K562 (cell line): ENCODE measurements at regions not wholly inside any gene's neighbourhood (a gene's known extent, or its start where the extent isn't known, plus 50 kb on each side); places are given as distances from the start of the nearest gene placed in this dataset.

Experiments
- ATAC-seq: fragments of 200-7000 bp; cut with Tn5 transposase; 3 replicates; pipeline ENCODE4 v1.9.1; 2020; ENCODE audit warnings: moderate library complexity
- BruUV-seq: library from RNA; stranded (reverse); fragments of 400-500 nt; replicated peaks from 2 replicates; lab custom pipeline; 2021; lab: Mats Ljungman, UMichigan
- CTCF ChIA-PET: fragments of 300-600 bp; formaldehyde crosslinking; extraction: SDS; loops from one replicate; lab custom pipeline; 2021; ENCODE audit warnings: low intra/inter-chr PET ratio; lab: Yijun Ruan, JAX
- POLR2A ChIA-PET: fragments of 300-600, 350-650 bp; sonication (Branson Sonifier 250); formaldehyde crosslinking; extraction: SDS; loops from one replicate; lab custom pipeline; 2021; ENCODE audit warnings: antibody characterized with exemption, inconsistent platforms; lab: Yijun Ruan, JAX
- DNase-seq, 4 experiments: peaks; one replicate each; pipeline versions ENCODE4 v3.0.0 to v3.0.0-alpha.2; 2011 to 2018; ENCODE audit warnings: low spot score in 3 of 4, mixed read lengths in 3 of 4; ENCODE audit errors: extremely low read depth in 1 of 4
- FAIRE-seq: peaks from 2 replicates; lab custom pipeline; 2011; peaks lifted over from hg19 to GRCh38; lab: Jason Lieb, UNC
- H2AFZ ChIP-seq: 2 replicates; pipeline ENCODE4 v1.6.0; 2011; ENCODE audit warnings: low read depth, low read length, control low read depth, inconsistent platforms
- H3K27ac ChIP-seq: fragments of 200-600 bp; 3 replicates; pipeline ENCODE4 v1.8.0; 2011; ENCODE audit warnings: low read depth, mild to moderate bottlenecking, control low read depth, inconsistent platforms, low read length, moderate library complexity, mixed read lengths; ENCODE audit errors: extremely low read depth
- H3K27me3 ChIP-seq, 2 experiments: fragments of 300-600 bp in 1 of 2; 2 replicates in 1 of 2; 3 replicates in 1 of 2; pipeline versions ENCODE4 v1.6.0 to v1.8.0; 2011; ENCODE audit warnings: inconsistent platforms in 2 of 2, low read length in 2 of 2, mild to moderate bottlenecking in 1 of 2, mixed read lengths in 1 of 2, moderate library complexity in 1 of 2; ENCODE audit not compliant: control insufficient read depth in 2 of 2, insufficient read depth in 2 of 2
- H3K36me3 ChIP-seq: fragments of 300-600 bp; 3 replicates; pipeline ENCODE4 v1.8.0; 2011; ENCODE audit warnings: mild to moderate bottlenecking, low read length, inconsistent platforms; ENCODE audit not compliant: control insufficient read depth, insufficient read depth
- H3K4me1 ChIP-seq, 2 experiments: fragments of 200-600 bp in 1 of 2; replicated peaks in 1 of 2; 2 replicates in 1 of 2; 3 replicates in 1 of 2; pipeline versions ENCODE4 v1.5.1 to v1.8.0; 2011; ENCODE audit warnings: inconsistent platforms in 2 of 2, low read length in 2 of 2, mild to moderate bottlenecking in 1 of 2, mixed read lengths in 1 of 2, moderate library complexity in 1 of 2; ENCODE audit not compliant: control insufficient read depth in 2 of 2, insufficient read depth in 2 of 2
- H3K4me2 ChIP-seq: 2 replicates; pipeline ENCODE4 v1.6.1; 2011; ENCODE audit warnings: low read length, control low read depth, inconsistent platforms, mixed read lengths; ENCODE audit not compliant: insufficient read depth
- H3K4me3 ChIP-seq: fragments of 200-600 bp; sonication (generic), shearing (Covaris generic); 2 replicates; pipeline ENCODE4 v1.5.1; 2016; ENCODE audit warnings: control low read depth, inconsistent platforms
- H3K79me2 ChIP-seq: fragments of 200-600 bp; 3 replicates; pipeline ENCODE4 v1.8.0; 2011; ENCODE audit warnings: low read length, inconsistent platforms; ENCODE audit not compliant: control insufficient read depth, insufficient read depth
- H3K9ac ChIP-seq, 2 experiments: 2 replicates each; pipeline versions ENCODE4 v1.6.0 to v1.6.1; 2011; ENCODE audit warnings: low read depth in 2 of 2, low read length in 2 of 2, control low read depth in 1 of 2, inconsistent platforms in 1 of 2, mild to moderate bottlenecking in 1 of 2, mixed read lengths in 1 of 2; ENCODE audit not compliant: insufficient read depth in 1 of 2
- H3K9me1 ChIP-seq: one replicate; pipeline ENCODE4 v1.6.0; 2011; ENCODE audit warnings: inconsistent platforms, mild to moderate bottlenecking, low read length, moderate library complexity; ENCODE audit not compliant: control insufficient read depth, insufficient read depth
- H3K9me3 ChIP-seq: replicated peaks from 2 replicates; pipeline ENCODE4 v1.5.1; 2011; ENCODE audit warnings: low read depth, low read length, inconsistent platforms; ENCODE audit not compliant: control insufficient read depth, insufficient read depth
- H4K20me1 ChIP-seq: replicated peaks from 2 replicates; pipeline ENCODE4 v1.6.1; 2011; ENCODE audit warnings: low read length, inconsistent platforms, mixed read lengths; ENCODE audit not compliant: control insufficient read depth, insufficient read depth
- ESRRA ChIP-seq: fragments of 450-650 bp; IDR thresholded peaks from 2 replicates; pipeline ENCODE4 v1.6.1; 2014; ENCODE audit warnings: low read depth, mild to moderate bottlenecking, moderate library complexity, borderline replicate concordance
- ETV5 ChIP-seq: sonication (generic); formaldehyde crosslinking; IDR thresholded peaks from 2 replicates; pipeline ENCODE4 v1.4.0; 2020; ENCODE audit warnings: low read depth, mild to moderate bottlenecking, missing genetic modification reagents
- FOXA3 ChIP-seq, 2 experiments: fragments of 450-650 bp in 1 of 2; sonication (generic) in 1 of 2; formaldehyde crosslinking; IDR thresholded peaks in 1 of 2; conservative IDR thresholded peaks in 1 of 2; 2 replicates each; pipeline versions ENCODE4 v1.4.0 to v1.8.0; 2020 to 2022; ENCODE audit warnings: mild to moderate bottlenecking in 2 of 2, missing genetic modification reagents in 1 of 2
- FOXJ2 ChIP-seq: fragments of 200-800 bp; sonication (Bioruptor generic); IDR thresholded peaks from 2 replicates; pipeline ENCODE4 v1.6.1; 2016; ENCODE audit warnings: missing genetic modification characterization, missing compliant biosample characterization
- GTF2E2 ChIP-seq: fragments of 200-800 bp; sonication (Bioruptor generic); IDR thresholded peaks from 2 replicates; pipeline ENCODE4 v1.6.1; 2016; ENCODE audit warnings: missing genetic modification characterization, missing compliant biosample characterization
- MIER1 ChIP-seq: fragments of 450-650 bp; IDR thresholded peaks from 2 replicates; pipeline ENCODE4 v1.6.1; 2016; ENCODE audit warnings: antibody characterized with exemption, mild to moderate bottlenecking, low read depth
- PHF21A ChIP-seq: fragments of 450-650 bp; IDR thresholded peaks from 2 replicates; pipeline ENCODE4 v1.6.1; 2017; ENCODE audit warnings: low read depth, borderline replicate concordance
- PHTF2 ChIP-seq: fragments of 250-450 bp; sonication (Bioruptor Pico); IDR thresholded peaks from 2 replicates; pipeline ENCODE4 v1.5.0; 2021; ENCODE audit warnings: mild to moderate bottlenecking
- SETDB1 ChIP-seq: IDR thresholded peaks from one replicate; pipeline ENCODE4 v1.6.1; 2012; ENCODE audit warnings: low read length, control low read depth, inconsistent platforms
- THRA ChIP-seq: fragments of 450-650 bp; IDR thresholded peaks from 2 replicates; pipeline ENCODE4 v1.6.1; 2017; ENCODE audit warnings: mild to moderate bottlenecking, moderate library complexity
- ZNF445 ChIP-seq: fragments of 250-450 bp; sonication (Bioruptor Pico); IDR thresholded peaks from 2 replicates; pipeline ENCODE4 v1.4.0; 2020; ENCODE audit warnings: low read depth, mild to moderate bottlenecking, moderate library complexity
- ZNF75A ChIP-seq: fragments of 450-650 bp; formaldehyde crosslinking; IDR thresholded peaks from 2 replicates; pipeline ENCODE4 v1.4.0; 2020; ENCODE audit warnings: mild to moderate bottlenecking
- ZNF79 ChIP-seq: fragments of 250-450 bp; sonication (Bioruptor Pico); IDR thresholded peaks from 2 replicates; pipeline ENCODE4 v1.4.0; 2020; ENCODE audit warnings: low read depth, mild to moderate bottlenecking, moderate library complexity
- WGBS: fragments of 100-300 bp; shearing (Covaris generic); methylation state at CpG from one replicate; pipeline ENCODE4 v1.1.6; 2016; ENCODE audit warnings: low coverage, mixed read lengths; ENCODE audit not compliant: insufficient coverage; ENCODE audit errors: missing lambda C conversion rate; 5-methylcytosine and 5-hydroxymethylcytosine counted together
- in situ Hi-C: fragments of 300-500 bp; cut with MboI; formaldehyde crosslinking; loops from 4 replicates; pipeline ENCODE4 v1.15.0; 2018; ENCODE audit warnings: inconsistent platforms, mixed read lengths
- intact Hi-C: fragments of 100-400 bp; cut with micrococcal nuclease; formaldehyde crosslinking; loops from 2 replicates; pipeline ENCODE4 v1.14.2; 2022

- BruUV-seq, result no TSS peak
- FAIRE-seq (no peak), DNase-seq (no peak), ATAC-seq (no peak)
- no peak overlapping the region for H3K9ac ChIP-seq
- no peak overlapping the region for H2AFZ ChIP-seq
- H3K79me2 ChIP-seq, result no peaks in the 10 kb centered on the region
- no peaks in the 10 kb centered on the region for H3K9me1 ChIP-seq
- no peak for TF ChIP-seq ETV5 (CRISPR knock-in tag)
- no peak for TF ChIP-seq FOXA3 (CRISPR knock-in tag; conservative IDR thresholded peaks at IDR 0.05 in 1 of 2, IDR thresholded peaks at IDR 0.05 in 1 of 2)
- no peak for TF ChIP-seq PHTF2 (CRISPR knock-in tag)
- no peak for TF ChIP-seq MIER1
- TF ChIP-seq ZNF445 (CRISPR knock-in tag), result no peak
- no peak for TF ChIP-seq ZNF79 (CRISPR knock-in tag)
- no peak for TF ChIP-seq ESRRA
- TF ChIP-seq PHF21A, result no peak
- TF ChIP-seq GTF2E2 (tag), result no peak
- TF ChIP-seq THRA, result no peak
- TF ChIP-seq FOXJ2 (tag), result no peak
- TF ChIP-seq SETDB1, result no peak
- TF ChIP-seq ZNF75A (CRISPR knock-in tag), result no peak
- CTCF ChIA-PET, result no interaction called here
- H3K4me1 ChIP-seq, result peaks cover 0 to 17% of the 10 kb centered on the region in 2 experiments; a peak in 3 of 5 replicates
- peaks cover 2 to 10% of the 10 kb centered on the region in 2 experiments; a peak in 2 of 5 replicates for H3K27me3 ChIP-seq
- 28% methylated on average over 3 of the region's 5 CpGs for WGBS
- no peaks in the 10 kb centered on the region for H4K20me1 ChIP-seq
- no peaks in the 10 kb centered on the region for H3K36me3 ChIP-seq
- no peak overlapping the region for H3K4me3 ChIP-seq
- H3K4me2 ChIP-seq, result no peak overlapping the region
- H3K27ac ChIP-seq, result no peak overlapping the region
- in situ Hi-C loops (no loop called here), intact Hi-C loops (no loop called here)
- POLR2A ChIA-PET, result interaction anchor here (0.9 to 1.6 kb wide), 3 partner anchors 9 to 207 kb away, joined by 3 to 4 read pairs (median 4); no protein-coding TSS in a partner anchor
- H3K9me3 ChIP-seq, result no peaks in the 10 kb centered on the region
Observed at GRCh38 chrX:134715930-134716619, 57.8 kb upstream of the PLAC1 start.
